ENCODE measurements at regions not wholly inside any gene's neighbourhood (a gene's known extent, or its start where the extent isn't known, plus 50 kb on each side); places are given as distances from the start of the nearest gene placed in this dataset.

- no peak for TF ChIP-seq IFI16 (CRISPR knock-in tag; IDR thresholded peaks at IDR 0.05)
- no peak for TF ChIP-seq ZNF717 (CRISPR knock-in tag; IDR thresholded peaks at IDR 0.05)
- TF ChIP-seq SMARCC2 (IDR thresholded peaks at IDR 0.05; ENCODE audit: low read depth) = no peak
- no peak for TF ChIP-seq ZNF518B (CRISPR knock-in tag; IDR thresholded peaks at IDR 0.05)
- TF ChIP-seq SAP30 (IDR thresholded peaks at IDR 0.05; ENCODE audit: borderline replicate concordance, insufficient read depth, low read depth, low read length, poor library complexity, severe bottlenecking) = no peak
- no peak for TF ChIP-seq SIX5 (IDR thresholded peaks at IDR 0.05; ENCODE audit: borderline replicate concordance in 1 of 2, insufficient read depth in 1 of 2, low read depth in 1 of 2, low read length in 2 of 2)
- TF ChIP-seq ZNF561 (CRISPR knock-in tag; conservative IDR thresholded peaks at IDR 0.05) = no peak
- no peak for TF ChIP-seq SUPT5H (IDR thresholded peaks at IDR 0.05)
- no peak for TF ChIP-seq NFYB (IDR thresholded peaks at IDR 0.05; ENCODE audit: extremely low read depth, insufficient read length)
- no peak for TF ChIP-seq ZNF699 (CRISPR knock-in tag; IDR thresholded peaks at IDR 0.05; ENCODE audit: insufficient replicate concordance)
- peak; percentile 47 for TF ChIP-seq RBBP5 (IDR thresholded peaks at IDR 0.05; ENCODE audit: borderline replicate concordance, insufficient read depth, low read length, poor library complexity, severe bottlenecking)
- TF ChIP-seq RFX1 (IDR thresholded peaks at IDR 0.05) = no peak
- TF ChIP-seq GTF2E2 (tag; IDR thresholded peaks at IDR 0.05) = no peak
- TF ChIP-seq, protein P1, sequence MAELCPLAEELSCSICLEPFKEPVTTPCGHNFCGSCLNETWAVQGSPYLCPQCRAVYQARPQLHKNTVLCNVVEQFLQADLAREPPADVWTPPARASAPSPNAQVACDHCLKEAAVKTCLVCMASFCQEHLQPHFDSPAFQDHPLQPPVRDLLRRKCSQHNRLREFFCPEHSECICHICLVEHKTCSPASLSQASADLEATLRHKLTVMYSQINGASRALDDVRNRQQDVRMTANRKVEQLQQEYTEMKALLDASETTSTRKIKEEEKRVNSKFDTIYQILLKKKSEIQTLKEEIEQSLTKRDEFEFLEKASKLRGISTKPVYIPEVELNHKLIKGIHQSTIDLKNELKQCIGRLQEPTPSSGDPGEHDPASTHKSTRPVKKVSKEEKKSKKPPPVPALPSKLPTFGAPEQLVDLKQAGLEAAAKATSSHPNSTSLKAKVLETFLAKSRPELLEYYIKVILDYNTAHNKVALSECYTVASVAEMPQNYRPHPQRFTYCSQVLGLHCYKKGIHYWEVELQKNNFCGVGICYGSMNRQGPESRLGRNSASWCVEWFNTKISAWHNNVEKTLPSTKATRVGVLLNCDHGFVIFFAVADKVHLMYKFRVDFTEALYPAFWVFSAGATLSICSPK (IDR thresholded peaks at IDR 0.05; ENCODE audit: borderline replicate concordance) = no peak
- TF ChIP-seq FOXM1 (IDR thresholded peaks at IDR 0.05; ENCODE audit: low read depth) = no peak
- no peak for TF ChIP-seq FOXM1 (CRISPR knock-in tag; IDR thresholded peaks at IDR 0.05; ENCODE audit: low read depth)
- TF ChIP-seq TFAM (CRISPR knock-in tag; conservative IDR thresholded peaks at IDR 0.05) = no peak
- TF ChIP-seq CREBBP (IDR thresholded peaks at IDR 0.05; ENCODE audit: low read depth, low read length) = no peak
- TF ChIP-seq MTA1 (IDR thresholded peaks at IDR 0.05; ENCODE audit: borderline replicate concordance) = no peak
- TF ChIP-seq PTTG1 (tag; IDR thresholded peaks at IDR 0.05; ENCODE audit: low read depth) = no peak
- TF ChIP-seq SMARCB1 (IDR thresholded peaks at IDR 0.05; ENCODE audit: insufficient read length, low read depth) = no peak
- peak in 1 of 2 experiments; percentile 25; a peak in 2 of 4 replicates for TF ChIP-seq NRF1 (conservative IDR thresholded peaks at IDR 0.05 in 1 of 2, IDR thresholded peaks at IDR 0.05 in 1 of 2)
- no peak for TF ChIP-seq CBX5 (IDR thresholded peaks at IDR 0.05; ENCODE audit: borderline replicate concordance, low read depth)
- no peak for TF ChIP-seq SNRNP70 (optimal IDR thresholded peaks at IDR 0.05; ENCODE audit: low read depth, low read length)
- no peak for TF ChIP-seq MXI1 (IDR thresholded peaks at IDR 0.05; ENCODE audit: low read depth, low read length)
Observed at GRCh38 chr9:14515571-14516198, 177.5 kb downstream of the ZDHHC21 start (continued).

All from K562 (cell line).